ENCODE measurements at regions not wholly inside any gene's neighbourhood (a gene's known extent, or its start where the extent isn't known, plus 50 kb on each side); places are given as distances from the start of the nearest gene placed in this dataset.

GRCh38 chr18:64416990-64417389 lies 268.1 kb upstream of the LINC00305 start:
- TF ChIP-seq, protein P1, sequence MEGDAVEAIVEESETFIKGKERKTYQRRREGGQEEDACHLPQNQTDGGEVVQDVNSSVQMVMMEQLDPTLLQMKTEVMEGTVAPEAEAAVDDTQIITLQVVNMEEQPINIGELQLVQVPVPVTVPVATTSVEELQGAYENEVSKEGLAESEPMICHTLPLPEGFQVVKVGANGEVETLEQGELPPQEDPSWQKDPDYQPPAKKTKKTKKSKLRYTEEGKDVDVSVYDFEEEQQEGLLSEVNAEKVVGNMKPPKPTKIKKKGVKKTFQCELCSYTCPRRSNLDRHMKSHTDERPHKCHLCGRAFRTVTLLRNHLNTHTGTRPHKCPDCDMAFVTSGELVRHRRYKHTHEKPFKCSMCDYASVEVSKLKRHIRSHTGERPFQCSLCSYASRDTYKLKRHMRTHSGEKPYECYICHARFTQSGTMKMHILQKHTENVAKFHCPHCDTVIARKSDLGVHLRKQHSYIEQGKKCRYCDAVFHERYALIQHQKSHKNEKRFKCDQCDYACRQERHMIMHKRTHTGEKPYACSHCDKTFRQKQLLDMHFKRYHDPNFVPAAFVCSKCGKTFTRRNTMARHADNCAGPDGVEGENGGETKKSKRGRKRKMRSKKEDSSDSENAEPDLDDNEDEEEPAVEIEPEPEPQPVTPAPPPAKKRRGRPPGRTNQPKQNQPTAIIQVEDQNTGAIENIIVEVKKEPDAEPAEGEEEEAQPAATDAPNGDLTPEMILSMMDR (IDR thresholded peaks at IDR 0.05): no peak

DNA sequence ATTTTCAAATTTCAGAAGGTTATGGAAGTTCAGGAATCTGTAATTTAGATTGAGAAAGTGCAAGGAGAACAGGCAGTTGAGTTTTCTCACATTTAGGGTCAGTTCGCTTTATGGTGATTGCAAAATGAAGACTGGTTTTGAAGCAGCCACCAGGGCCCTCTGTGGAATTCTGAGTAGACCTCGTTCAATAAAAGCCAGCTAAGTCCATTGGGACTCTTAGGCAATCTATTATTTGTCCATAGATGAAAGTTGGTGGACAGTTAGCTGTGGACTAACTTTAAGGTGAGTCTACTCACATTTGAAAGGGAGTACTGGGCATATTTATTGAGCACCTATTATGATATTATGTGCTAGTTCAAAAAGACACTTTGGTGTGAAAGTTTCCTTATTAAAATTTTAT lies 266.3 kb upstream of the LINC00305 start:
- TF ChIP-seq, protein P1 (IDR thresholded peaks at IDR 0.05): no peak

GRCh38 chr18:64410685-64411084 lies 261.8 kb upstream of the LINC00305 start:
- TF ChIP-seq, protein P1 (IDR thresholded peaks at IDR 0.05): no peak

DNA sequence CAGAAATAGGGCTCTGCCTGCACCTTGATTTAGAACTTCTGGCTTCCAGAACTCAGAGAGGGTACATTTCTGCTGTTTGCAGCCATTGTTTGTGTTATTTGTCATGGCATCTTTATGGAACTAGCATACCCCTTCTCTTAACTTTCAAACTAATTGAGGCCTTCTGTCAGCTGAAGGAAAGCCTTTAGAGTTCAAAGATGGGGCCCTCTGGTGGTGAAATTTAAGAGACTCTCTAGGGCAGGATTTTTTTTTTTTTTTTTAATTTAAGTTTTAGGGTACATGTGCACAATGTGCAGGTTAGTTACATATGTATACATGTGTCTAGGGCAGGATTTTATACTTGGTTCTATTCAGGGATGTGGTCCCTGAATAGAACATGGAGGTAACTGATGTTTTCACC lies 260.6 kb upstream of the LINC00305 start:
- TF ChIP-seq, protein P1 (IDR thresholded peaks at IDR 0.05): peak; percentile 27; the same call in 1 of the 2 replicates

- TF ChIP-seq, protein P1 (IDR thresholded peaks at IDR 0.05): no peak
Measured at GRCh38 chr18:64407606-64408005, 258.7 kb upstream of the LINC00305 start.

GRCh38 chr18:64405161-64405560 lies 256.3 kb upstream of the LINC00305 start:
- TF ChIP-seq, protein P1 (IDR thresholded peaks at IDR 0.05): no peak

DNA sequence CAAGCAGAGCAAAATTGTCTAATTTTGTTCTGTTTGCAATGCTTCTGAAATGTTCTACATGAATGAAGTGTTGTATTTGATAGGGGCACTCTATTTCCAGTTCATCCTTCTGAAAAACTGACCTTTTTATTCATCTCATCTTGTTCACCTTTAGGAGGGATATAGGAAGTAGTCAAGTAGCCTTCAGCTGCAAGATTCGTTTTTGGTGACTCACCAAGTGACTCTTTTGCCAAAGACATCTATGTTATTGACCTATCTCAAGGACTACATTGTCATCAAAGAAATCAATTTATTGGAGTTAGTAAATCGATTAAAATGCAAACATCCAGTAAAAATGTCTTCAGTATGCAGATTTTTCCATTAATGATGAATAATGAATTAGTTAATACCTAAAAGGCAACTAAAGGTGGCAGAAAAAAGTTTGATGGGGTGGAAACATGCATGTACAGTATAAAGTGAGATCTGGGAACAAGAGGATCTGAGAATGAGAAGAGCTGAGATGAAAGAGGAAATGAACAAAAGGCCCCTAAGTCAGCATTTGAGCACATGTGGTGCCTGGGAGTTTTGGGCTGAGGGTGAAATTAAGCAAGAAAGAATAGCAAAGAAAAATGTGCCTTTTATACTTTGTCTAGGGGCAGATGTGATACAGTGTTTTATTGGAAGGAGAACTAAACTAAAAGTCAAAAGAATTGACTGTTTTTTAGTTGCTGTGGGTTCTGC lies 255.1 kb upstream of the LINC00305 start:
- TF ChIP-seq, protein P1 (IDR thresholded peaks at IDR 0.05): no peak

DNA sequence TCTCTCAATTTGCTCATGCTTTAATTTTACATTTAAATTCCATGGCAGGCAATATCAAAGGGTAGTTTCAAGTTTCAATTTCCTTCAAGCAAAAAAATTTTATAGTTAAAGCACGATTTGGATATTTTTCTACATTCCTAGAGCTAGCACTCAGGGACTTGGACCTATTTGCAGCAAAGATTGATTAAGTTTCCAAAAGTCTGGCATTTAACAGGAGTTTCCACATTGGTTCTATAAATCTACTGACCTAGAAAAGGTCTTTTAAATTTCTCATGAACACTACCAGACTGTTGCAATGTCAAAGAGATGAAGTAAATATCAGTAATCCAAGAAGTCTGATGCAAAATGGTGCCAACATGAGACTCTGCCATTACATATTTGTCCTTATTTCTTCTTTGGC lies 253.7 kb upstream of the LINC00305 start:
- TF ChIP-seq, protein P1 (IDR thresholded peaks at IDR 0.05): no peak
